Psoas muscle (tissue), 7 donors: ENCODE measurements at regions not wholly inside any gene's neighbourhood (a gene's known extent, or its start where the extent isn't known, plus 50 kb on each side); places are given as distances from the start of the nearest gene placed in this dataset.
A peak's percentile ranks its signal among the peaks of the same experiment; 100 is the strongest.

ENCODE experiments used
- ATAC-seq, 4 donors: fragments of 200-7000 bp; cut with Tn5 transposase; one replicate each; pipeline ENCODE4 v1.9.1; 2020; ENCODE audit warnings: moderate library complexity in 3 of 4, mild to moderate bottlenecking in 2 of 4
- DNase-seq, 2 donors: peaks; one replicate each; pipeline ENCODE4 v3.0.0-alpha.2; 2020
- H3K27ac ChIP-seq: fragments of 200-600 bp; one replicate; pipeline ENCODE4 v1.8.0; 2022
- H3K27me3 ChIP-seq, 3 donors: fragments of 200-600 bp in 1 of 3; one replicate each; pipeline versions ENCODE4 v1.6.1 to v1.8.0; 2013 to 2022; ENCODE audit warnings: low read length in 2 of 3, mild to moderate bottlenecking in 2 of 3, moderate library complexity in 1 of 3; ENCODE audit not compliant: insufficient read depth in 3 of 3
- H3K36me3 ChIP-seq, 2 donors: fragments of 200-600 bp in 1 of 2; one replicate each; pipeline versions ENCODE4 v1.6.1 to v1.8.0; 2013 to 2022; ENCODE audit warnings: low read depth in 1 of 2, mild to moderate bottlenecking in 1 of 2, moderate library complexity in 1 of 2; ENCODE audit not compliant: insufficient read depth in 1 of 2
- H3K4me1 ChIP-seq: fragments of 200-600 bp; one replicate; pipeline ENCODE4 v1.8.0; 2022
- H3K4me3 ChIP-seq: fragments of 200-600 bp; one replicate; pipeline ENCODE4 v1.8.0; 2022; ENCODE audit warnings: mild to moderate bottlenecking
- H3K9me3 ChIP-seq: fragments of 200-600 bp; one replicate; pipeline ENCODE4 v1.8.0; 2022
- WGBS, 3 donors: extraction: QIAGEN DNeasy Blood & Tissue Kit; methylation state at CpG; one replicate each; pipeline versions ENCODE4 v1.1.6 to v1.1.7; 2013; 5-methylcytosine and 5-hydroxymethylcytosine counted together
- intact Hi-C, 2 donors: fragments of 100-400 bp; cut with DNase I; formaldehyde crosslinking; loops; one replicate each; pipeline versions ENCODE4 v1.11.0 to v1.14.2; 2022
- TF ChIP-seq, protein P1 (sequence below): fragments of 200-600 bp; IDR thresholded peaks from one replicate; pipeline ENCODE4 v1.8.0; 2022; ENCODE audit warnings: antibody characterized with exemption
- donor health status: healthy with polysubstance abuse.
- donor health status: DM: no; HTN: no; CAD: no; lungs with moderate emphysema.
- donor health status: Bipolar disorder and iron deficiency.
- donor health status: healthy.
- donor health status: DM: yes; HTN: yes; CAD: no.
- donor health status: DM: no; HTN: no; CAD: no.
- donor health status: DM: yes; HTN: yes; CAD: no.

DNA sequence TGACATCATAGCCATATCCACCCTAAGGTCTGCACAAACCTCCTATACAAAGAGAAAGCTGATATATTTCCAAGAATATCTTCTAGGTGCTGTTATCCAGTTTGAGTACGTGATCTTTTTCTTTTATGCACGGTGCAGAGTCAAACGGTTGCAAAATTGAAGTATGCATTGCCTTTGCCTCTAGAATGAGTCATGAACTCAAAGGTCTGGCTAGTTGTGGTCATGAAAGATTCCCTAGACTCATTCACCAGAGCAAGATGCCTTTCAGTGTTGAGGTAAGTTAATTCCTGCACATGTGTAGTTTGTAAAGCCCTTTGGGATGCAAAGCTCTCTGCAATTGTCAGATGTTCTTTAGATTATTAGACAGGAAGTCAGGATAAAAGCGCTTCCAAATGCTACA is 704.4 kb downstream of the PCDH19 start:
- H3K9me3 ChIP-seq: no peaks in the 10 kb centered on the region
- TF ChIP-seq, protein P1, sequence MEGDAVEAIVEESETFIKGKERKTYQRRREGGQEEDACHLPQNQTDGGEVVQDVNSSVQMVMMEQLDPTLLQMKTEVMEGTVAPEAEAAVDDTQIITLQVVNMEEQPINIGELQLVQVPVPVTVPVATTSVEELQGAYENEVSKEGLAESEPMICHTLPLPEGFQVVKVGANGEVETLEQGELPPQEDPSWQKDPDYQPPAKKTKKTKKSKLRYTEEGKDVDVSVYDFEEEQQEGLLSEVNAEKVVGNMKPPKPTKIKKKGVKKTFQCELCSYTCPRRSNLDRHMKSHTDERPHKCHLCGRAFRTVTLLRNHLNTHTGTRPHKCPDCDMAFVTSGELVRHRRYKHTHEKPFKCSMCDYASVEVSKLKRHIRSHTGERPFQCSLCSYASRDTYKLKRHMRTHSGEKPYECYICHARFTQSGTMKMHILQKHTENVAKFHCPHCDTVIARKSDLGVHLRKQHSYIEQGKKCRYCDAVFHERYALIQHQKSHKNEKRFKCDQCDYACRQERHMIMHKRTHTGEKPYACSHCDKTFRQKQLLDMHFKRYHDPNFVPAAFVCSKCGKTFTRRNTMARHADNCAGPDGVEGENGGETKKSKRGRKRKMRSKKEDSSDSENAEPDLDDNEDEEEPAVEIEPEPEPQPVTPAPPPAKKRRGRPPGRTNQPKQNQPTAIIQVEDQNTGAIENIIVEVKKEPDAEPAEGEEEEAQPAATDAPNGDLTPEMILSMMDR: no peak
- DNase-seq (no peak), ATAC-seq (peak in 1 of 4 donors; percentile 72)
- WGBS, 3 donors: 47 to 74% (median 52%) methylated on average over 4 of the region's 4 CpGs
- no peak overlapping the region for H3K27ac ChIP-seq
- H3K36me3 ChIP-seq: no peaks in the 10 kb centered on the region
- H3K4me3 ChIP-seq: no peak overlapping the region
- no peaks in the 10 kb centered on the region for H3K4me1 ChIP-seq
- H3K27me3 ChIP-seq: peaks cover 0 to 12% (median 0%) of the 10 kb centered on the region in 3 donors
- intact Hi-C loops: no loop called here

DNA sequence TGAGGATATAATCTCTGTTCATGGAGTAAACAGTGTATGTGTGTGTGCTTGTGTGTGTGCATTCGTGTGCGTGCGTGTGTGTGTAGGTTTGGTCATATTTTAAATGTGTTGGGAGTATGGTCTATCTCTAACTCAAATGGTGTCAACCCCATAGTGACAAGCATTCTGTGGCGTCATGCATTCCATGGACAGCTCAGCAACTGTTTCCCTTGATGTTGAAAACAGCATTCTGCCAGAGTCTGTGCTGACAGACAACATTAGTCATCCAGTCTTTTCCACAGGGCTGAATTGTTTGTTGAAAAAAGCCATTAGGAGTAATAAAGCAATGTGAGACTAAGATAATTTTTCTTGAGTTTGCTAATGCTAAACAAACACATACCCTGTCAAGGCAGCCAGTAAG is 706.6 kb downstream of the PCDH19 start:
- H3K27ac ChIP-seq: no peak overlapping the region
- peaks cover 0 to 12% (median 0%) of the 10 kb centered on the region in 3 donors for H3K27me3 ChIP-seq
- intact Hi-C loops: no loop called here
- no peak for DNase-seq
- H3K9me3 ChIP-seq: no peaks in the 10 kb centered on the region
- TF ChIP-seq, protein P1: no peak
- peak in 1 of 4 donors; percentile 46 for ATAC-seq
- 66 to 81% (median 73%) methylated on average over 4 of the region's 4 CpGs for WGBS, 3 donors
- H3K4me1 ChIP-seq: no peaks in the 10 kb centered on the region
- no peaks in the 10 kb centered on the region for H3K36me3 ChIP-seq
- H3K4me3 ChIP-seq: no peak overlapping the region

DNA sequence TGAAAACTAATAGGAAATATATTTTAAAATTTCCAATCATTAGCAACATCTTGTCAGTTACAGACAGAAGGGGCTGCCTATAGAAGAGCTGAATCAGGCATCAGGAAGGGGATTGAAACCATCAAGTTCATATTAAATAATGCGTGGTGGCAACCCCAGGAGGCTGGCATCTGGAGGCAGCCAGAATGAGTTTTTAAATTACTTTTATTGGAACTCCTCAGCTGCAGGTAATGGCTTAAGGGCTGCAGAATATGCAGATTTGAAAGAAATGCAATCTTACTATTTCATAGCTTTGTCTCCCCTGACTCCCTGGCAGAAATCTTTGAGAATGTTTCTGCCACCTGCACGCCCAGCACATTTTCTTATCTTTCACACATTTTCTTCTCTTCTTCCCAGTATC is 711.6 kb downstream of the PCDH19 start:
- no peak overlapping the region for H3K27ac ChIP-seq
- 63 to 78% (median 66%) methylated on average over 2 of the region's 2 CpGs for WGBS, 3 donors
- intact Hi-C loops: no loop called here
- DNase-seq: no peak
- no peak for ATAC-seq
- H3K36me3 ChIP-seq: no peaks in the 10 kb centered on the region
- no peaks in the 10 kb centered on the region for H3K4me1 ChIP-seq
- no peak overlapping the region for H3K4me3 ChIP-seq
- peaks cover 0 to under 1% (median 0%) of the 10 kb centered on the region in 3 donors for H3K27me3 ChIP-seq
- TF ChIP-seq, protein P1: no peak
- H3K9me3 ChIP-seq: no peaks in the 10 kb centered on the region

DNA sequence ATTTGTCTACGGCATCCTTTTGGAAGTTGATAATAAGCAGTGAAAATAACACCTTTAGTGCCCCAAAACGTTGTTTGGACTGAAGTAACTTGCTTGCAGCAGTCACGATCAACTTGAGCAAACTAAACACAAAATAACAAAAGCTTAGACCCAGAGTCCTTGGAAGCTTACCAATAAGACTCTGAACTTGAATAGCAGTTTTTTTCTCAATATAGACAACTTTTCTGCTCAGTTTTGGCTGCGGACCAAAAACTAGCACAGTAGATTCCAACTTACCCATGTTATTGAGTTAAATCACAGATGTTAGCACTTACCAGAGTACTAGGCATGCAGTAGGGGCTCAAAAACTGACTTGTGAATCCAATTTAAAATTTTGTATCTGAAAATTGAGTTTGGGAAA is 746.9 kb downstream of the PCDH19 start:
- TF ChIP-seq, protein P1: no peak
- no peaks in the 10 kb centered on the region for H3K4me1 ChIP-seq
- H3K9me3 ChIP-seq: no peaks in the 10 kb centered on the region
- WGBS, 3 donors: 52 to 63% (median 58%) methylated on average over 4 of the region's 4 CpGs
- intact Hi-C loops: no loop called here
- H3K36me3 ChIP-seq: no peaks in the 10 kb centered on the region
- H3K4me3 ChIP-seq: no peak overlapping the region
- H3K27ac ChIP-seq: no peak overlapping the region
- DNase-seq (no peak), ATAC-seq (no peak)
- peaks cover 0 to 7% (median 0%) of the 10 kb centered on the region in 3 donors for H3K27me3 ChIP-seq

DNA sequence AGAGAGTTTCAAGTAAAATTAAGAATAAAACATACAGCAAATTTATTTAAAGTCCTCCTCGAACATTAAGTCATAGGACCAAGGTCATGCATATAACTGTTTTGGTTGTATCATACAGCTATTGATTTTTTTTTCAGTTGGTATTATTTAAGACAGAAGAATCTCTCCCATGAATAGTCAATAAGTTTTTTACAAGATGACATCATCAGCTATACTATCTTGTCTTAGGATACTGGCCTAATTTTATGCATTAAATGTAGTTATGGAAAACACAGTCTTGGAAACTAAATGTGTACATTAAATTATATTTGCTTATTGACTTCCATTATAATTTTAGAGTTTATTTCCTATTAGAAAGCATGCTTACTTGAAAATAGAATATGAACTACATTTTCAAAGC is 755.9 kb downstream of the PCDH19 start:
- 66 to 83% (median 79%) methylated on average over 1 of the region's 1 CpG for WGBS, 3 donors

More for the DNA sequence above, 755.9 kb downstream of the PCDH19 start:
- no peaks in the 10 kb centered on the region for H3K27me3 ChIP-seq
- no peaks in the 10 kb centered on the region for H3K4me1 ChIP-seq
- no peak overlapping the region for H3K4me3 ChIP-seq
- ATAC-seq: no peak
- no peak for DNase-seq
- TF ChIP-seq, protein P1: no peak
- intact Hi-C loops: no loop called here
- no peak overlapping the region for H3K27ac ChIP-seq
- H3K9me3 ChIP-seq: no peaks in the 10 kb centered on the region
- no peaks in the 10 kb centered on the region for H3K36me3 ChIP-seq
